NCI-H1436 (cell line): ENCODE measurements at regions not wholly inside any gene's neighbourhood (a gene's known extent, or its start where the extent isn't known, plus 50 kb on each side); places are given as distances from the start of the nearest gene placed in this dataset.
"Not testable (repeated sequence)": the region's sequence is repeated elsewhere in the genome, so short reads cannot be mapped to it uniquely, and the experiment has no call there.

Experiments used
- DNase-seq: peaks from one replicate; lab custom pipeline; 2025; lab: John Stamatoyannopoulos, UW

DNA sequence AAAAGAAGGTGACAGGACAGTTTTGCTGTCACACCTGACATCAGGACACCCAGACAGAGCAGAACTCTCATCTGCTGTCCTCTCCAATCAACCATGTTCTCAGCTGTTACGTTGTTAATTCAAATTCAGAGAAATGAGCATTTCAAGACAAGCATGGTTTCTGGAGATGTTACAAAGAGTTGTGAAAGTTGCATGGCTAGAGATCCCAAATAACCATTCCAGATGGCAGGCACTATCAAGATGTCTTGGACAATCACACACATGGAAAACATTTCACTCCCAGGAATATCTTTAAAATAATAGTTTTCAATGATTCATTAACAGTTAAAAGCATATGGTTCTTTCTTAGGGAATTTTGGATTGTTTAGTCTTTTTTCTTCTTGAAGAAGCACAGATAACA is 533.1 kb downstream of the AGTPBP1 start:
- DNase-seq: no peak

DNA sequence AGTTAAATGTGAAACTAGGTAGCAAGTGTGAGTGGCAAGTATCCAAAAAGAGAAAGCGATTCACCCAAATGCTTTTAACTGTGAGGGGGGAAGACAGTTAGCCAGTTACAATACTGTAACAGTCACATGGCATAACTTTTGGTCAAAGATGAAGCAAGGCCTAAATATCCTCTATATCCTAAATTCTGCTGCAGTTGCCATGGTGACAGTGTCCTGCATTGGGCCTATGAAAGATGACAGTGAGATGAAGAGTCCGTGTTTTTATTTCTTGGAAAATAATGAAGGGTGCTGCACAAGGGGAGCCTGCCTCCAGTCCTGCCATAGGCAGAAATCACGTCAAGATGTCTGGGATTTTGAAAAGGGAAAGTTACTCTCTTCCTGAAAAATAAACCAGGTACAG is 534.6 kb downstream of the NTRK2 start:
- DNase-seq: no peak

DNA sequence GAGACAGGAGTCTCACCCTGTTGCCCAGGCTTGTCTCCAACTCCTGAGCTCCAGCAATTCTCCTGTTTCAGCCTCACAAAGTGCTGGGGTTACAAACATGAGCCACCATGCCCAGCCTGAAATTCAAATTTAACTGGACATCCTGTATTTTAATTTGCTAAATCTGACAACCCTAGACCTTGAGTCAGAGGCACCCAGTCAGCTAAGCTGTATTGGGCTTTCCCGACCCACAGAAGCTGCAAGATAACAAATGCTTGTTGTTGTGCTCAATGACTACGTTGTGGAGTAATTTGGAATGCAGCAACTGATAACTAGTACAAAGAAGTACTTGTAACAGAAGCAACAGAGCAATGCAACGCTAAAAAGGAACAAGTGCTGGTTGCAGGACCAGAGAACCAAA is 533.1 kb downstream of the NTRK2 start:
- no peak for DNase-seq

GRCh38 chr9:85200726-85201404 is 531.3 kb downstream of the NTRK2 start:
- no peak for DNase-seq

- DNase-seq: no peak
These were observed 530.5 kb downstream of the NTRK2 start for GRCh38 chr9:85199866-85200495.

GRCh38 chr9:85192750-85193149 is 523.2 kb downstream of the NTRK2 start:
- DNase-seq: no peak

DNA sequence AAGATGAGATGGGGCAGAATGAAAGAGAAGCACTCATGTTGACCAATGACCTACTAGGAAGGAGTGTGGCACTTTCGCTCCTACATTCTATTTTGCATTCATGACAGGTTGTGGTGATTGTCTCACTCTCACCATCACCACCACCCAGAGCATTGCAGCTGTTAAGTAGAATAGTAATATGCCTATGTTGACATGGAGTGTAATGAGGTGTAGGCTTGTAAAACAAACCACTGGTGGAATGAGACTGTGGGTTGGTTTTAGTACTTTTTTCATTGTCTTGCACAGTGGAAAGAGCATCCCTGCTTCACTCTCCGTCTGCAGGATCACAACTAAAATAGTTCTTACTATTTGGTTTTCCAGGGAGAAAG is 516.7 kb downstream of the NTRK2 start:
- DNase-seq: no peak

- no peak for DNase-seq
These were observed 516.1 kb downstream of the NTRK2 start for GRCh38 chr9:85185486-85186217.

- no peak for DNase-seq
These were observed 512.9 kb downstream of the NTRK2 start for GRCh38 chr9:85182383-85182782.

DNA sequence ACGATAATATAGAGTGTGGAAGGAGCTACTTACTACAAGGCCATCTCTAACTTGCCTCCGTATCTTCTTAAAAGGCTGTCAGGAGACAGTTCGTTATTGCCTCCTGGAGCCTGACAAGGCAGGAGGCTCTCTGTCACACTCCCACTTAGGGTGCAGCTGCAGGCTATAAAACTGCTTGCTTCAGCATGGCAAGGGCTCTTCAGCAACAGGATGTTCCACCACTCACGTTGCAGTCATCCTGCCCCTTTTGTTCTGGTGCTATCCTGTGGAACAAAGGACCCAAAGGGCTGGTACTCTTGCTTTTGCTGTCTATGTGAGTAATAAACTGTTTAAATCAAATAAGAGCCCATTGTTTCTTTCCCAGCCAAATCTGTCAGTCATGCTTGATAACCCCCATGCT is 508.9 kb downstream of the NTRK2 start:
- peak; percentile 3 for DNase-seq

GRCh38 chr9:85173967-85174366 is 504.4 kb downstream of the NTRK2 start:
- no peak for DNase-seq

- no peak for DNase-seq
These were observed 502.8 kb downstream of the NTRK2 start for GRCh38 chr9:85172001-85172978.

DNA sequence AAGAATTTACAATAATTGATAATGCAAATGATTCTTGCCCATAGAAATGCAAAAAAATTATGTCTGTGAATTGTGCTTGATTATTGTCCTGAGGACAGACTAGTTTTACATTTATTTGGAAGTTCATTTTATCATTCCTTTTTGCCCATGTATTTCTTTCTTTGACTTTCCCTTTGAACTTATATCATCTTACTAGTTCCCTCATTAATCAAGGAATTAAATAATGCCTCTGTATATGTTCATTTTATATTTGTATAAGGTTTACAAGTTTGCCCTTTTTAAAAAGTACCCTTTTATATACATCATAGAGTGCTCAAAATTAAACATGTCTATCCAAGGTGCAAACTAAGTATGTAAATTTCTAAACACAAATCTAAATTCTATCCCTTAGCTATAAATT is 501.6 kb downstream of the NTRK2 start:
- DNase-seq: no peak

- no peak for DNase-seq
These were observed 498.9 kb downstream of the NTRK2 start for GRCh38 chr9:85168412-85168811.

- DNase-seq: no peak
These were observed 497.6 kb downstream of the NTRK2 start for GRCh38 chr9:85167146-85167545.

DNA sequence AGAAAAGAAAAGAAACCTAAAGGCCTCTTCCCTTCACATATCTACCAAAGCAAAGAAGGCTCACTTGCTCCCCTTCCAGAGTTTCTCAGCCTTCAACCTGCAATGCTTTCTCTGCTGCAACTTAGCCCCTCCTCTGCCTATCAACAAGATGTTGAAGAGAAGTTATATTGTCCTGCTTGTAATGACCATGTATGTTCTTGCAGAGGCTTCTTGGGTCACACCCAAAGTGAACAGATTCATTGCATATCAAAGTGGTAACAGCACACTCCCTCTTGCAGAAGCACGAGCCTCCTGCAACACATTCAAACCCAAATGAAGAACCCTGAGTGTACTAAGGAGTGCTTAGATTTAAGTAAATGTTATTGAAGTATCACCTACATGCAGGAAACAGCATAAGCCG is 494.3 kb downstream of the NTRK2 start:
- no peak for DNase-seq

GRCh38 chr9:85163415-85163814 is 493.9 kb downstream of the NTRK2 start:
- no peak for DNase-seq

- DNase-seq: no peak
These were observed 493.3 kb downstream of the NTRK2 start for GRCh38 chr9:85162822-85163221.

- DNase-seq: not testable (repeated sequence)
These were observed 491.4 kb downstream of the NTRK2 start for GRCh38 chr9:85160944-85161343.

DNA sequence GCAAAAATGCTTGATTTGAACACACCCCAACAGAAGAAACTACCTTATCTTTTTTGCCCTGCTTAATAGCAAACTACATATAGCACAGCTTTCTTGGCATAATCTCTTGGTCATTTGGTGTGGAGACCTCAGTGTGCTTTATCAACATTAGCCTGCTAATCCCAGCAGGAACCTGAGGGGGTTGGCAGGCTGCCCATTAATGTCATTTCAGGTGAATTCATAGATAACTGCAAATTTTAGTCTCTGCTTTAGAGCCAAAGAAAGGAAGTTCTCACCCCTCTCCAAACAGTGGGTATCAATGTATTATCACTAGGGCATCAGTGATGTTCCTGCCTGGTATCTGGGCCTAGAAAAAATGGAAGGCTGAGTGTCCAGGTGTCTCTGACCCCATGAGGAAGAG is 489.0 kb downstream of the NTRK2 start:
- no peak for DNase-seq

DNA sequence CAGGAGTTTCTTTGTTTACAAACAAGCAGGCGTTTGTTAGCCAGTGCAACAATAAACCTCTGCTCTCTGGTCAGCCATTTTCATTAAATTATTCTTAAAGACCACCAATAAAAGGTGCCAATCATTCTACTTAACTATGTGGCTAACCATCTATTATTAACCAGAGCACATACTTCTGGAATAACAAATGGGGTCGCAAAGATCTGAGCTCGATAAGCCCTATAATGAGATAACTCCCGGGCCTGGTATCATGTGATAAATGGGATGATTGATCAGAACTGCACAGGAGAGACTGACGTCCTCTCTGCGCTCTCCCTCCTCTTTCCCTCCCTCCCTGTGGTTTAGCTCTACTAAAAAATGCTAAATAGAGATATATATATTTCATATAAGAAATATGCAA is 488.2 kb downstream of the NTRK2 start:
- no peak for DNase-seq

DNA sequence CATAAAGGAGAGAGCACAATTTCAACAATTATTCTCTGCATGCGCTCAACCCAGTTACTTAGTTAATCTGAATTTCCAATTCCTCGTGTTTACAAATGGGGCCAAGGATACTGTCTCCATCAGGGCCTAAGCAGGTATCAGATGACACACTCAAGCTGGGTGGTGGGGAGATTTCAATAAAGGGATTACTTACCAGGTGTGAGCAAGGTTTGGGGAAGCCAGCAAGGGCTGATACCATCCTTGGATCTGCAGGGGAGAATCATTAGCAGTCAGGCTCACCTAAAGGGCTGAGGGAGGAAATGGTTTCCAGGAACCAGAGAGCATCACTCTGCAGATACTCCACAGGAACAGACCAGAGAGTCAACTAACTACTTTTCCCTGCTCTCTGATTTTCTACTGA is 487.1 kb downstream of the NTRK2 start:
- no peak for DNase-seq
